ENCODE measurements at regions not wholly inside any gene's neighbourhood (a gene's known extent, or its start where the extent isn't known, plus 50 kb on each side); places are given as distances from the start of the nearest gene placed in this dataset.

DNA sequence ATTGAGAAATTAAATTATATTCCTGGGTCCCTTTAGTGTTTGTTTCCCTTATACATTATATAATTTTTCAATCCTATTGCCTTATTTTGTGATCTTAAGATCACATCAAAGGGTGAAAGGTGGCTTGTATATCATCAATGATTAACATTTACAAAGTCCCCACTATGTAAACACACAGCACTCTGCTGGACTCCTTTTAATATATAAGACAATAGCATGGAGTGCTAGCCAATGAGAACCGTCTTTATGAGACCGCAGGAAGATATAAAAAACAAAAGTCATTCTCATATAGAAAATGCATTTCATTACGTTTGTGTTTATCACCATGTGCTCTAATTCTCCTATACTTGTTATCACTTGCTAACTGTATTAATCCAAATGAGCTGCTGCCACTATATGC, 108.5 kb downstream of the HOXA1 start:
- TF ChIP-seq, protein P1, sequence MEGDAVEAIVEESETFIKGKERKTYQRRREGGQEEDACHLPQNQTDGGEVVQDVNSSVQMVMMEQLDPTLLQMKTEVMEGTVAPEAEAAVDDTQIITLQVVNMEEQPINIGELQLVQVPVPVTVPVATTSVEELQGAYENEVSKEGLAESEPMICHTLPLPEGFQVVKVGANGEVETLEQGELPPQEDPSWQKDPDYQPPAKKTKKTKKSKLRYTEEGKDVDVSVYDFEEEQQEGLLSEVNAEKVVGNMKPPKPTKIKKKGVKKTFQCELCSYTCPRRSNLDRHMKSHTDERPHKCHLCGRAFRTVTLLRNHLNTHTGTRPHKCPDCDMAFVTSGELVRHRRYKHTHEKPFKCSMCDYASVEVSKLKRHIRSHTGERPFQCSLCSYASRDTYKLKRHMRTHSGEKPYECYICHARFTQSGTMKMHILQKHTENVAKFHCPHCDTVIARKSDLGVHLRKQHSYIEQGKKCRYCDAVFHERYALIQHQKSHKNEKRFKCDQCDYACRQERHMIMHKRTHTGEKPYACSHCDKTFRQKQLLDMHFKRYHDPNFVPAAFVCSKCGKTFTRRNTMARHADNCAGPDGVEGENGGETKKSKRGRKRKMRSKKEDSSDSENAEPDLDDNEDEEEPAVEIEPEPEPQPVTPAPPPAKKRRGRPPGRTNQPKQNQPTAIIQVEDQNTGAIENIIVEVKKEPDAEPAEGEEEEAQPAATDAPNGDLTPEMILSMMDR (conservative IDR thresholded peaks at IDR 0.05; ENCODE audit: low read depth, low read length): no peak
- no peak for TF ChIP-seq EZH2 (IDR thresholded peaks at IDR 0.05; ENCODE audit: low read length, unreplicated experiment)

Data from PC-3 (cell line).